OCI-LY1 (cell line): ENCODE measurements at regions not wholly inside any gene's neighbourhood (a gene's known extent, or its start where the extent isn't known, plus 50 kb on each side); places are given as distances from the start of the nearest gene placed in this dataset.

ENCODE experiments used
- H2AFZ ChIP-seq: fragments of 200-600 bp; sonication (generic), shearing (Covaris generic); 2 replicates; pipeline ENCODE4 v1.6.0; 2014; ENCODE audit warnings: antibody characterized with exemption, mild to moderate bottlenecking, low read length
- H3F3A ChIP-seq: fragments of 200-600 bp; sonication (generic), shearing (Covaris generic); 2 replicates; pipeline ENCODE4 v1.6.0; 2014; ENCODE audit warnings: mild to moderate bottlenecking, antibody characterized with exemption, low read length, moderate library complexity; ENCODE audit not compliant: insufficient read depth
- H3K27ac ChIP-seq: fragments of 200-600 bp; sonication (generic); 2 replicates; pipeline ENCODE4 v1.5.1; 2014; ENCODE audit warnings: low read length, mixed run types, mild to moderate bottlenecking, low read depth; ENCODE audit not compliant: poor library complexity, severe bottlenecking
- H3K27me3 ChIP-seq: fragments of 200-600 bp; sonication (generic); 2 replicates; pipeline ENCODE4 v1.6.0; 2014; ENCODE audit warnings: antibody characterized with exemption, mild to moderate bottlenecking, low read length, moderate library complexity; ENCODE audit not compliant: insufficient read depth
- H3K36me3 ChIP-seq: fragments of 200-600 bp; sonication (generic); 2 replicates; pipeline ENCODE4 v1.6.1; 2014; ENCODE audit warnings: mild to moderate bottlenecking, antibody characterized with exemption, low read length, moderate library complexity, mixed read lengths; ENCODE audit not compliant: insufficient read depth
- H3K4me1 ChIP-seq: fragments of 200-600 bp; sonication (generic); 2 replicates; pipeline ENCODE4 v1.5.1; 2014; ENCODE audit warnings: mild to moderate bottlenecking, low read length, moderate library complexity; ENCODE audit not compliant: insufficient read depth, severe bottlenecking
- H3K4me2 ChIP-seq: fragments of 200-600 bp; sonication (generic), shearing (Covaris generic); 2 replicates; pipeline ENCODE4 v1.6.1; 2014; ENCODE audit warnings: low read length
- H3K4me3 ChIP-seq: fragments of 200-600 bp; sonication (generic); 2 replicates; pipeline ENCODE4 v1.5.1; 2014; ENCODE audit warnings: low read length, low read depth, mild to moderate bottlenecking, mixed read lengths; ENCODE audit not compliant: poor library complexity, severe bottlenecking
- H3K79me2 ChIP-seq: fragments of 200-600 bp; shearing (Covaris generic); 2 replicates; pipeline ENCODE4 v1.6.1; 2016; ENCODE audit warnings: mixed run types, low read length, mixed read lengths; ENCODE audit not compliant: insufficient read depth
- H3K9ac ChIP-seq: fragments of 200-600 bp; sonication (generic), shearing (Covaris generic); 2 replicates; pipeline ENCODE4 v1.6.1; 2014; ENCODE audit warnings: mild to moderate bottlenecking, low read length, mixed read lengths
- H3K9me2 ChIP-seq: fragments of 200-600 bp; sonication (generic), shearing (Covaris generic); 2 replicates; pipeline ENCODE4 v1.6.1; 2014; ENCODE audit warnings: low read depth, mild to moderate bottlenecking, low read length, mixed read lengths
- H3K9me3 ChIP-seq: fragments of 200-600 bp; shearing (Covaris generic); 2 replicates; pipeline ENCODE4 v1.6.1; 2014; ENCODE audit warnings: low read length, mixed read lengths
- H4K20me1 ChIP-seq: fragments of 200-600 bp; sonication (generic), shearing (Covaris generic); 2 replicates; pipeline ENCODE4 v1.6.0; 2016; ENCODE audit warnings: mild to moderate bottlenecking, low read length; ENCODE audit not compliant: insufficient read depth
- CTCF ChIP-seq: fragments of 200-600 bp; sonication (generic), shearing (Covaris generic); IDR thresholded peaks from 2 replicates; pipeline ENCODE4 v1.5.1; 2017; ENCODE audit warnings: mild to moderate bottlenecking, antibody characterized with exemption, low read length, moderate library complexity, mixed read lengths
- EZH2 ChIP-seq: fragments of 200-600 bp; sonication (generic), shearing (Covaris generic); IDR thresholded peaks from 2 replicates; pipeline ENCODE4 v1.8.0; 2017; ENCODE audit warnings: borderline replicate concordance, mixed run types, mild to moderate bottlenecking, antibody characterized with exemption, low read length, moderate library complexity, mixed read lengths

- Histone ChIP-seq H3K36me3 (no peaks in the 10 kb centered on the region), H3K27ac (no peak overlapping the region), H3K79me2 (no peaks in the 10 kb centered on the region), H3K9me2 (no peaks in the 10 kb centered on the region), H3K4me3 (no peak overlapping the region), H2AFZ (no peak overlapping the region), H3K9ac (no peak overlapping the region), H3K9me3 (no peaks in the 10 kb centered on the region), H4K20me1 (no peaks in the 10 kb centered on the region), H3F3A (no peaks in the 10 kb centered on the region), H3K27me3 (no peaks in the 10 kb centered on the region), H3K4me2 (no peak overlapping the region), H3K4me1 (no peaks in the 10 kb centered on the region)
- TF ChIP-seq EZH2 (no peak), CTCF (no peak)
These were observed 81.7 kb downstream of the PERP start for GRCh38 chr6:138025528-138025978.

- Histone ChIP-seq H3K4me1 (no peaks in the 10 kb centered on the region), H3K79me2 (no peaks in the 10 kb centered on the region), H3K9me2 (no peaks in the 10 kb centered on the region), H3K4me3 (no peak overlapping the region), H2AFZ (no peak overlapping the region), H3K9me3 (no peaks in the 10 kb centered on the region), H3K27ac (no peak overlapping the region), H3K9ac (no peak overlapping the region), H3K4me2 (no peak overlapping the region), H3K36me3 (no peaks in the 10 kb centered on the region), H3F3A (no peaks in the 10 kb centered on the region), H3K27me3 (no peaks in the 10 kb centered on the region), H4K20me1 (no peaks in the 10 kb centered on the region)
- TF ChIP-seq CTCF: no peak
- no peak for TF ChIP-seq EZH2
These were observed 80.9 kb downstream of the PERP start for GRCh38 chr6:138026342-138026741.

- no peaks in the 10 kb centered on the region for H3K27me3 ChIP-seq
- H3K9me2 ChIP-seq: no peaks in the 10 kb centered on the region
- no peaks in the 10 kb centered on the region for H3F3A ChIP-seq
- TF ChIP-seq EZH2 (no peak), CTCF (no peak)
- H3K36me3 ChIP-seq: no peaks in the 10 kb centered on the region
- H3K79me2 ChIP-seq: no peaks in the 10 kb centered on the region
- no peak overlapping the region for H2AFZ ChIP-seq
- H3K9me3 ChIP-seq: no peaks in the 10 kb centered on the region
- no peaks in the 10 kb centered on the region for H3K4me1 ChIP-seq
- H3K4me3 ChIP-seq: no peak overlapping the region
- no peak overlapping the region for H3K4me2 ChIP-seq
- no peaks in the 10 kb centered on the region for H4K20me1 ChIP-seq
- no peak overlapping the region for H3K27ac ChIP-seq
- no peak overlapping the region for H3K9ac ChIP-seq
These were observed 78.3 kb downstream of the PERP start for GRCh38 chr6:138028893-138029292.
